ENCODE measurements at regions not wholly inside any gene's neighbourhood (a gene's known extent, or its start where the extent isn't known, plus 50 kb on each side); places are given as distances from the start of the nearest gene placed in this dataset.

DNA sequence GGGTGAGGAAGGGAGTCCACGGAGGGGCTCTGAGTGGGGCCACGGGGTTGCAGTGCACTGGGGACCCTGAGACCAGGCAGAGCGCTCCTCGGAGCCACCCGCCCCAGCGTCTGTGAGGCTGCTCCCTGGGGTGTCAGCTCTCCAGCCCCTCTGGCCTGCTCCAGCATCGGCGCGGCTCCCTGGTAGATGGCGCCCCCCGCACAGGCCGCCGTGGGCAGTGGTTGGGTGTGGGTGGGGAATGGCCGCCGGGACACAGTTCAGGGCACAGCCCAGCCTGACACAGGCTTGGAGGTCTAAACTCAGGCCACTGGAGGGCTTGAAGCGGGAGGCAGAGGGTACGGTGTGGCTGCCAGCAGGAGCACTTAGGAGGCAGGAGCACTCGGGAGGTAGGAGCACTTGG is 222.6 kb upstream of the PPP2R2D start:
- Histone ChIP-seq H3K27me3 (ENCODE audit: control insufficient read depth in 5 of 5, insufficient read depth in 4 of 5, low read length in 5 of 5) (peaks cover 0 to 10% (median 4%) of the 10 kb centered on the region in 5 donors), H3K27ac (ENCODE audit: low read depth, low read length) (no peak overlapping the region), H3K4me1 (ENCODE audit: control insufficient read depth in 5 of 5, insufficient read depth in 5 of 5, low read length in 5 of 5) (no peaks in the 10 kb centered on the region), H3K9me3 (ENCODE audit: control insufficient read depth in 5 of 5, low read length in 5 of 5) (peaks cover 0 to 18% (median 16%) of the 10 kb centered on the region in 5 donors), H3K9ac (ENCODE audit: low read length in 5 of 5) (no peak overlapping the region), H3K36me3 (ENCODE audit: control insufficient read depth in 5 of 5, insufficient read depth in 5 of 5, low read length in 5 of 5) (no peaks in the 10 kb centered on the region), H3K4me3 (ENCODE audit: low read depth in 1 of 5, low read length in 5 of 5) (no peak overlapping the region)

DNA sequence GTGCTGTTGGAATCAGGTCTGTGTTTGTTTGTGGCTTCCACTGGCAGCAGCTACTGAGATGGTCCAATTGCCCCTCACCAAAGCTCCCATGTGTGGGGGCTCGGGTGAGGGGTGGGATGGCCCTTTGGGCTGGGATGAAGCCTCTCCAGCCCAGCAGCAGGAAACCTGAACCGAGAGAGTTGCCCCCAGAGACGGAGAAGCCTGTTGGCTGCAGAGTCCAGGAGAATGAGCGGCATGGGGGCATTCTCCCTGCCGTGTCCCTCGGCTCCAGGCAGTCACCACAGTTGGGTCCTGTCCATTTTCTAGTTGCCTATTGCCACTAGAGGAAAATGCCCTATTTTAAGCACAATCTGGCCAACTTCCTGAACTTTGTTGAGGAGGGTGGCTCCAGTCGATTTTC is 222.2 kb upstream of the PPP2R2D start:
- Histone ChIP-seq H3K4me3 (ENCODE audit: low read depth in 1 of 5, low read length in 5 of 5) (no peak overlapping the region), H3K36me3 (ENCODE audit: control insufficient read depth in 5 of 5, insufficient read depth in 5 of 5, low read length in 5 of 5) (no peaks in the 10 kb centered on the region), H3K4me1 (ENCODE audit: control insufficient read depth in 5 of 5, insufficient read depth in 5 of 5, low read length in 5 of 5) (no peaks in the 10 kb centered on the region), H3K27ac (ENCODE audit: low read depth, low read length) (no peak overlapping the region), H3K9me3 (ENCODE audit: control insufficient read depth in 5 of 5, low read length in 5 of 5) (peaks cover 0 to 14% (median 12%) of the 10 kb centered on the region in 5 donors), H3K9ac (ENCODE audit: low read length in 5 of 5) (no peak overlapping the region), H3K27me3 (ENCODE audit: control insufficient read depth in 5 of 5, insufficient read depth in 4 of 5, low read length in 5 of 5) (peaks cover 0 to 10% (median 4%) of the 10 kb centered on the region in 5 donors)

DNA sequence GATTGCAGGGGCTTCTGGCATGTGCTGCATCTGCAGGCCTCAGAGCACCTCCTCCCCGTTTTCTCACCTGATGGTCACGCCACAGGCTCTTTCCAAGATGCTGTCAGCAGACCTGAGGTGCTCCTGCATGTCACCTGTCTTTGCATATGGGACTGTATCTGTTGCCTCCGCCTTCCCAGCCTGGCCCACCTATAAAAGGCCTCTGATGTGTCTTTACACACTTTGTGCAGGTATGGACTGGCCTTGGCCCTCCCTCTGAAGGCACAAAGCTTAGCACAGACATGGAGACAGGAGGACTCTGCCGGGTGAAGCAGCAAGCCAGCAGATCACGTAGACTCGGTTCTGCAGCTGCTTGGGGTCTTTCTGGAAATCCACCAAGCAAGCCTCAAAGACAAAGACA is 220.9 kb upstream of the PPP2R2D start:
- Histone ChIP-seq H3K36me3 (ENCODE audit: control insufficient read depth in 5 of 5, insufficient read depth in 5 of 5, low read length in 5 of 5) (no peaks in the 10 kb centered on the region), H3K4me1 (ENCODE audit: control insufficient read depth in 5 of 5, insufficient read depth in 5 of 5, low read length in 5 of 5) (no peaks in the 10 kb centered on the region), H3K27me3 (ENCODE audit: control insufficient read depth in 5 of 5, insufficient read depth in 4 of 5, low read length in 5 of 5) (peaks cover 0 to 10% (median 4%) of the 10 kb centered on the region in 5 donors), H3K9me3 (ENCODE audit: control insufficient read depth in 5 of 5, low read length in 5 of 5) (peaks cover 0 to 9% (median 5%) of the 10 kb centered on the region in 5 donors), H3K4me3 (ENCODE audit: low read depth in 1 of 5, low read length in 5 of 5) (no peak overlapping the region), H3K27ac (ENCODE audit: low read depth, low read length) (no peak overlapping the region), H3K9ac (ENCODE audit: low read length in 5 of 5) (no peak overlapping the region)

DNA sequence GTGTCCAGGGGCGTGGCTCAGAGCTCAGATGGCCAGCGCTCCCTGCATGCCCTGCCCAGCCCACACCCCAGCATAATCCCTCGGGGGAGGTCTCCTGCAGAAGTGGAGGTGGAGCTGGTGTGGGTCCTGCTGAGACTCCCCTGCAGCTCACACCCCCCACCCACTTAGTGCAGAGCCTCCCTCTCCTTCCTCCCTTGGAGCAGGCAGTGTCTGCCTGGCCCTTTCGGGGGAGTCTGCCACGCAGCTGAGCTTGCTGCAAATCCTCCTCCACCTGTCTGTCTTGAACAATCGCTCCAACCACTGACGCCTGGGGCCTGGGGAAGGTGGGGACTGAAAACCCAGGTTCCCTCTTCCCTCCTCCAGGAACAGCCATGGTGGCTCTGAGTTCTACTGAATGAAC is 219.7 kb upstream of the PPP2R2D start:
- Histone ChIP-seq H3K9me3 (ENCODE audit: control insufficient read depth in 5 of 5, low read length in 5 of 5) (peaks cover 0 to 9% (median 4%) of the 10 kb centered on the region in 5 donors), H3K4me1 (ENCODE audit: control insufficient read depth in 5 of 5, insufficient read depth in 5 of 5, low read length in 5 of 5) (peaks cover 0 to 7% (median 6%) of the 10 kb centered on the region in 5 donors), H3K9ac (ENCODE audit: low read length in 5 of 5) (no peak overlapping the region), H3K36me3 (ENCODE audit: control insufficient read depth in 5 of 5, insufficient read depth in 5 of 5, low read length in 5 of 5) (no peaks in the 10 kb centered on the region), H3K27ac (ENCODE audit: low read depth, low read length) (no peak overlapping the region), H3K27me3 (ENCODE audit: control insufficient read depth in 5 of 5, insufficient read depth in 4 of 5, low read length in 5 of 5) (peaks cover 0 to 10% (median 4%) of the 10 kb centered on the region in 5 donors), H3K4me3 (ENCODE audit: low read depth in 1 of 5, low read length in 5 of 5) (no peak overlapping the region)

DNA sequence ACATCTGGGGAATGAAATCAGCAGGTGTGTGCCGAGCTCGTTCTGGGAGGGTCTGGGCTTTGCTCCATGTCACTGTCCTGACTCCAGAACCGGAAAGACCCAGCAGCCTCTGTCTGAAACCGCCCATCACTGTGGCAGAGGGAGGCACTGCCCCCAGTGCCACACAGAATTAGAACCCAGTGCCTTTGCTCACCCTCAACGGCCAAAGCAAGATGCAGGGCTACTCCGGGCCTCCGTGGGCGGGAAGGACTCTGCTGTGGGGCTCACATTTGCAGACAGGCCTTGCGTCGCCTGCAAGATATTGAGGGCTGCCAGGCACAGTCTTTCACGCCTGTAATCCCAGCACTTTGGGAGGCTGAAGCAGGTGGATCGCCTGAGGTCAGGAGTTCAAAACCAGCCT is 219.2 kb upstream of the PPP2R2D start:
- Histone ChIP-seq H3K4me1 (ENCODE audit: control insufficient read depth in 5 of 5, insufficient read depth in 5 of 5, low read length in 5 of 5) (peaks cover 0 to 7% (median 6%) of the 10 kb centered on the region in 5 donors), H3K27ac (ENCODE audit: low read depth, low read length) (no peak overlapping the region), H3K9me3 (ENCODE audit: control insufficient read depth in 5 of 5, low read length in 5 of 5) (peaks cover 0 to 9% (median 4%) of the 10 kb centered on the region in 5 donors), H3K36me3 (ENCODE audit: control insufficient read depth in 5 of 5, insufficient read depth in 5 of 5, low read length in 5 of 5) (no peaks in the 10 kb centered on the region), H3K9ac (ENCODE audit: low read length in 5 of 5) (no peak overlapping the region), H3K4me3 (ENCODE audit: low read depth in 1 of 5, low read length in 5 of 5) (no peak overlapping the region), H3K27me3 (ENCODE audit: control insufficient read depth in 5 of 5, insufficient read depth in 4 of 5, low read length in 5 of 5) (peaks cover 0 to 10% (median 4%) of the 10 kb centered on the region in 5 donors)

DNA sequence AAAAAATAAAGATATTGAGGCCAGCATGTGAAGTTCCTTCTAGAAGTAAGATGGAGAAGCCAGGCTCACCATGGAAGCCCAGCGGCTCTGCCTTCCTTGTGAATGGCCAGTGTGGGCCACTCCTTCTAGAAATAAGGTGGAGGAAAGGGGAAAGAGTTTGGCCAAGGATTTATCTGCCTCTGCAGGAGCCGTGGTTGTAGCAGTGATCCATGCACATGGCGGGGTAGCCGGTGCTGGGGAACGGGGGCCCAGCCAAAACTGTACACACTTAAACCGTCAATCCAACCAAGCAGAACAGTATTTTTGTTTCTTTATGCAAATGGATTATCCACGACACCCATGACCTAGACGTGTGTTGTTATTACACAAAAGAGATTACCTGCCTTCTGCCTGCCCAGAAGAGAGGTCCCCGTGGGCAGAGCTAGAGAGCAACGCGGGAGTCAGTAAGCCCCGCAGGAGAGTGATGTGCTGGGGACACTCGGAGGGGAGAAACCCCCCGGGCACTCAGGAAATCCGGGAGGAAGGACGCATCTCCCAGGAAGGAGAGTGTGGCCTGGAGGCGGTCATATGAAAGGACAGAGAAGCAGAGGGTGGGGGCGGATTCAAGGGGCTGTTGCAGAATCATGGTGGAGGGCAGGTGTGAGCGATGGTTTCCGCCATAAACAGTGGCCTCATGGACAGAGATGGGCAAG is 218.4 kb upstream of the PPP2R2D start:
- Histone ChIP-seq H3K36me3 (ENCODE audit: control insufficient read depth in 5 of 5, insufficient read depth in 5 of 5, low read length in 5 of 5) (no peaks in the 10 kb centered on the region), H3K4me3 (ENCODE audit: low read depth in 1 of 5, low read length in 5 of 5) (no peak overlapping the region), H3K4me1 (ENCODE audit: control insufficient read depth in 5 of 5, insufficient read depth in 5 of 5, low read length in 5 of 5) (peaks cover 0 to 7% (median 6%) of the 10 kb centered on the region in 5 donors), H3K9ac (ENCODE audit: low read length in 5 of 5) (no peak overlapping the region), H3K9me3 (ENCODE audit: control insufficient read depth in 5 of 5, low read length in 5 of 5) (peaks cover 0 to 9% (median 4%) of the 10 kb centered on the region in 5 donors), H3K27me3 (ENCODE audit: control insufficient read depth in 5 of 5, insufficient read depth in 4 of 5, low read length in 5 of 5) (peaks cover 0 to 10% (median 4%) of the 10 kb centered on the region in 5 donors), H3K27ac (ENCODE audit: low read depth, low read length) (no peak overlapping the region)

DNA sequence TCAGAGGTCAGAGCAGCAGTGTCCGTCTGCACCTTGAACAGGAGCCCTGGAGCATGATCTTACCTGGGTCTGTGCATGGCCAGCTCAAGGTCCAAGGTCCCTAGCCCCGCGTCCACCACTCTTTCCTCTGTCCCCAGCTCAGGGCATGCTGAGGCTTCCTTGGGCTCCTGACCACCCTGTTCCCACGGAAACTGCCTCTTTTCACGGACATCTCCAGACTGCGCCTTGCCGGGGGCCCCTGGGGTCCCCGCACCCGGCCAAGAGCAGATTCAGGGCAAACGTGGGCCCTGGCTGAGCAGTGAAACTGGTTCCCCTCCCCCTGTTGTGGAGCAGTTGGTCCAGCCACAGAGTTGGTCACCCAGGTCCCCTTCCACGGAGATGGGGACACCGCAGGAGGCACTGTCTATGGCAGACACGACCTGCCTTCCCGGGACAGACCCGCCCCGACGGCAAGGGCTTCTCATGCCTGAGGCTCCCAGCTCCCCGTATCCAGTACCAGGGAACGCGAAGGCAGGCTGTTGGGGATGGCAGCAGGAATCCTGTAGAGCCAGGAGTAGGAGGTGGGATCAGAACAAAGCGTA is 217.4 kb upstream of the PPP2R2D start:
- Histone ChIP-seq H3K9me3 (ENCODE audit: control insufficient read depth in 5 of 5, low read length in 5 of 5) (peaks cover 0 to 14% (median 4%) of the 10 kb centered on the region in 5 donors), H3K36me3 (ENCODE audit: control insufficient read depth in 5 of 5, insufficient read depth in 5 of 5, low read length in 5 of 5) (no peaks in the 10 kb centered on the region), H3K4me3 (ENCODE audit: low read depth in 1 of 5, low read length in 5 of 5) (no peak overlapping the region), H3K9ac (ENCODE audit: low read length in 5 of 5) (no peak overlapping the region), H3K4me1 (ENCODE audit: control insufficient read depth in 5 of 5, insufficient read depth in 5 of 5, low read length in 5 of 5) (peaks cover 0 to 7% (median 6%) of the 10 kb centered on the region in 5 donors), H3K27ac (ENCODE audit: low read depth, low read length) (no peak overlapping the region), H3K27me3 (ENCODE audit: control insufficient read depth in 5 of 5, insufficient read depth in 4 of 5, low read length in 5 of 5) (peaks cover 0 to 11% (median 4%) of the 10 kb centered on the region in 5 donors)

DNA sequence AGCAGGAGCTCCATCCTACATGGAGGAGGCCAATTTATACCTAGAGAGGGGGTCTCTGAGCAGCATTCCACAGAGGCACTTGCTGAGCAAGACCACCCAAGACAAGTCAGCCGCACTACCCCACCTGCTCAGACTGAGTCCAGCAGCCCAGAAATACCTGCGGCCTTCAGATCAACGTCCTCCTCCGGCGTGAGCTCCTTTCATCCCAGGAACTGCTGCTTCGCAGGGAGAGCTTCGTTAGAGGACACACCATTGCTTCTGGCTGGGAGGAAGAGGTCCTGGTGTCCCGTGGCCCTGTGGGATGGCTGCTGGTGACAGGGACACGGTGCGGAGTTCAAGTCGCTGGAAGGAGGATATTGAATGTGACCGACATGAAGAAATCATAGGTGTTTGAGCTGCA is 216.9 kb upstream of the PPP2R2D start:
- H3K9ac ChIP-seq (ENCODE audit: low read length in 5 of 5), result no peak overlapping the region
- H3K36me3 ChIP-seq (ENCODE audit: control insufficient read depth in 5 of 5, insufficient read depth in 5 of 5, low read length in 5 of 5), result no peaks in the 10 kb centered on the region
- no peak overlapping the region for H3K4me3 ChIP-seq (ENCODE audit: low read depth in 1 of 5, low read length in 5 of 5)
- peaks cover 0 to 15% (median 5%) of the 10 kb centered on the region in 5 donors for H3K27me3 ChIP-seq (ENCODE audit: control insufficient read depth in 5 of 5, insufficient read depth in 4 of 5, low read length in 5 of 5)
- no peak overlapping the region for H3K27ac ChIP-seq (ENCODE audit: low read depth, low read length)
- peaks cover 0 to 9% (median 0%) of the 10 kb centered on the region in 5 donors for H3K9me3 ChIP-seq (ENCODE audit: control insufficient read depth in 5 of 5, low read length in 5 of 5)
- H3K4me1 ChIP-seq (ENCODE audit: control insufficient read depth in 5 of 5, insufficient read depth in 5 of 5, low read length in 5 of 5), result peaks cover 0 to 7% (median 6%) of the 10 kb centered on the region in 5 donors

DNA sequence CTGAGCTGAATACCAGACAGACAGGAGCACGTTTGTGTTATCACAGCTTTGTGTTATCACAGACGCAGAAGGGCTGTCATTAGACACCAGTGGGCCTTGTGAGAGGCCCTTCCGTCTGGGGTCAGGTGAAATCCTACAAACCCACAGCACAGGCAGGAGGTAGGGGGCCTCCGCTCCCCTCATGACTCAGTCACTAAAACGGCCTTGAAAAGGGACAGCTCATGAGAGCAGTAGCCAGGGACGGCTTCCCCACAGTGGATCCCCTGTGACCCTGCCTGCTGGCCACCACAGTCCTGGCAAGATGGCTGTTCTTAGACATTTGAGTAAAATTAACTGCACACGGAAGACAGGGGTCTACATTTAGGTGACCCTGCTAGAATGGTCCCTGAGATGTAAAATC is 215.8 kb upstream of the PPP2R2D start:
- H3K27ac ChIP-seq (ENCODE audit: low read depth, low read length), result no peak overlapping the region
- peaks cover 0 to 7% (median 6%) of the 10 kb centered on the region in 5 donors for H3K4me1 ChIP-seq (ENCODE audit: control insufficient read depth in 5 of 5, insufficient read depth in 5 of 5, low read length in 5 of 5)
- peaks cover 0 to 20% (median 5%) of the 10 kb centered on the region in 5 donors for H3K27me3 ChIP-seq (ENCODE audit: control insufficient read depth in 5 of 5, insufficient read depth in 4 of 5, low read length in 5 of 5)
- no peak overlapping the region for H3K9ac ChIP-seq (ENCODE audit: low read length in 5 of 5)
- H3K9me3 ChIP-seq (ENCODE audit: control insufficient read depth in 5 of 5, low read length in 5 of 5), result peaks cover 0 to 6% (median 0%) of the 10 kb centered on the region in 5 donors
- no peak overlapping the region for H3K4me3 ChIP-seq (ENCODE audit: low read depth in 1 of 5, low read length in 5 of 5)
- H3K36me3 ChIP-seq (ENCODE audit: control insufficient read depth in 5 of 5, insufficient read depth in 5 of 5, low read length in 5 of 5), result no peaks in the 10 kb centered on the region

DNA sequence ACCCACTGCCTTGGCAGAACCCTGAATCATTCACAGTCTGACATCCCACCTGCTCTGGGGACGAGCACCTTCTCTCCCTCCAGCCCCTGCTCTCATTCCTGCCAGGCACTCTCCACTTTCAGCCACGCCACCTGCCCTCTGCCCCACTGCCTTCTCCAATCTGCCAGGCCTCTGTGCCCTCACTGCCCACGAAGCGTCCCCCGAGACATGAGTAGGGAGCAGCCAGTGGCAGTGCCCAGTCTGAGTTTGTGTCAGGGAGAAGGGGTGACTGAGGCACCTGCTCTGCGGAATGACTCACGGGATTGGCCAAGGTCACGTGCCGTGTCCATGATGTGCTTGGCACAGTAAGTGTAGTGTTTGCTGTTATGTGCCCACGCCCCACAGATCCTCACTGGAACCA is 215.2 kb upstream of the PPP2R2D start:
- peaks cover 0 to 7% (median 6%) of the 10 kb centered on the region in 5 donors for H3K4me1 ChIP-seq (ENCODE audit: control insufficient read depth in 5 of 5, insufficient read depth in 5 of 5, low read length in 5 of 5)
- H3K27me3 ChIP-seq (ENCODE audit: control insufficient read depth in 5 of 5, insufficient read depth in 4 of 5, low read length in 5 of 5), result peaks cover 0 to 20% (median 7%) of the 10 kb centered on the region in 5 donors
- no peak overlapping the region for H3K4me3 ChIP-seq (ENCODE audit: low read depth in 1 of 5, low read length in 5 of 5)
- H3K27ac ChIP-seq (ENCODE audit: low read depth, low read length), result no peak overlapping the region
- no peak overlapping the region for H3K9ac ChIP-seq (ENCODE audit: low read length in 5 of 5)
- H3K36me3 ChIP-seq (ENCODE audit: control insufficient read depth in 5 of 5, insufficient read depth in 5 of 5, low read length in 5 of 5), result no peaks in the 10 kb centered on the region
- H3K9me3 ChIP-seq (ENCODE audit: control insufficient read depth in 5 of 5, low read length in 5 of 5), result peaks cover 0 to 6% (median 0%) of the 10 kb centered on the region in 5 donors
